Skeletal muscle satellite cell (primary cell): ENCODE measurements at regions not wholly inside any gene's neighbourhood (a gene's known extent, or its start where the extent isn't known, plus 50 kb on each side); places are given as distances from the start of the nearest gene placed in this dataset.

Experiments used
- H3K27me3 ChIP-seq: 2 replicates; pipeline ENCODE4 v1.7.0; 2013; ENCODE audit warnings: low read length; ENCODE audit not compliant: control insufficient read depth, insufficient read depth
- H3K36me3 ChIP-seq: 2 replicates; pipeline ENCODE4 v1.7.0; 2013; ENCODE audit warnings: mild to moderate bottlenecking, control low read depth, low read length; ENCODE audit not compliant: insufficient read depth
- H3K4me1 ChIP-seq: 2 replicates; pipeline ENCODE4 v1.7.0; 2013; ENCODE audit warnings: low read length; ENCODE audit not compliant: control insufficient read depth, insufficient read depth
- H3K4me2 ChIP-seq: 2 replicates; pipeline ENCODE4 v1.7.0; 2013; ENCODE audit warnings: mild to moderate bottlenecking, low read length
- H3K4me3 ChIP-seq: 2 replicates; pipeline ENCODE4 v1.7.0; 2013; ENCODE audit warnings: low read length
- H3K9ac ChIP-seq: 2 replicates; pipeline ENCODE4 v1.7.0; 2013; ENCODE audit warnings: mild to moderate bottlenecking, low read depth, low read length, moderate library complexity
- H3K9me3 ChIP-seq: replicated peaks from 2 replicates; pipeline ENCODE4 v1.7.0; 2013; ENCODE audit warnings: mild to moderate bottlenecking, control low read depth, low read length

DNA sequence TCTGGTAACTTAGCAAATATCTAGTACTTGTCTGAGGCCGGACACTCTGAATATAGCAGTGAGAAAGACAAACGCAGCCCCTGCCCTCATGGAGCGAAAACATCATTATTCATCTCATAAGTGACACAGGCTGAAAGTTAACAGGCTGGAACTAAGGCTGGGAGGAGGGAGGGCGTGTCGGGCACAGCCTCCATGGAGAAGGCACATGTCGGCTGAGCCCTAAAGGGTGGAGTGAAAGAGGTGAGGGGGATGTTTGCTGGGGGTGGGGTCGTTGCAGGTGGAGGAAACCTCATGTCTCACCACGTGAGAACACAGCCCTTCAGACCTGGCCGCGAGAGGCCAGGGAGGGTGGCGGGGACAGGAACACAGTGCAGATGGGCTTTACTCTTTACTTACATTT is 108.8 kb upstream of the FOXC1 start:
- no peaks in the 10 kb centered on the region for H3K36me3 ChIP-seq
- no peak overlapping the region for H3K4me2 ChIP-seq
- H3K9ac ChIP-seq, result no peak overlapping the region
- peaks cover 6% of the 10 kb centered on the region for H3K9me3 ChIP-seq
- H3K4me3 ChIP-seq, result no peak overlapping the region
- no peaks in the 10 kb centered on the region for H3K4me1 ChIP-seq
- peaks cover 7% of the 10 kb centered on the region for H3K27me3 ChIP-seq

DNA sequence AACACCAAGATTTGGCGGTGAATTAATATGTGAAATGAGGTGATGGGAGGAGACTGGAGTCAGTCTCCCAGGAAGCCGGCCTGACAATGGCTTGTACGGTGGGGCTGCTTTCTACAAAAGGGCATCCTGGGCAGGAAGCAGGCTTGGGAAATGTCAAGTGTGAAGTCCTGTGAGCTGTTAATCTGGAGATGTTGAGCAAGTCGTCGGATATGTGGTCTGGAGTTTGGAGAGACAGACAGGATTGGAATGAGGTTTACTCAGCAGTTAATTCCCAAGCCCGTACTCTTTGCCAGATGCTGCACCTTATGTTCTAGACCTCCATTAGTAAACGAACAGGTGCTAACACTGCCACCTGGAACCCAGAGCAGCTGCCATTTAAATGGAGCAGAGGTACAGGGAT is 107.7 kb upstream of the FOXC1 start:
- Histone ChIP-seq H3K9ac (no peak overlapping the region), H3K4me2 (no peak overlapping the region), H3K4me3 (no peak overlapping the region), H3K27me3 (peaks cover 7% of the 10 kb centered on the region), H3K9me3 (no peaks in the 10 kb centered on the region), H3K36me3 (no peaks in the 10 kb centered on the region), H3K4me1 (no peaks in the 10 kb centered on the region)

DNA sequence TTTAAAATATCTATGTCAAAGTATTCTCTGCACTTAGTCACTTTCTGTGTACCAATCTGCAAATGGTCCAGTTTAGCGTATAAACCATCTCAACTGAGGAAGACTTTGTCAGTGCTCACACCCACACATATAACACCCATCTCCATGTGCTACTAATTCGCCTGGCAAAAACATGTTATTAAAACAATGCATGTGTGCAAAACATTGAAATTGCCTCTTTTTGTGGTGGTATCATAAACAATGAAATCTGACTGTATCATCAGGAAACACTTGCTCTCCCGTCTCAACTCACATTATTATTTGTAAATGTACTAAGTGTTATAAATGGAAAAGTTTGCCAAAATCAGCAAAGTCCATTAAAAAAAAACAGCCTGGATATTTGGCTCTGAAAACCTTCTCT is 105.9 kb upstream of the FOXC1 start:
- Histone ChIP-seq H3K4me2 (no peak overlapping the region), H3K4me3 (no peak overlapping the region), H3K9me3 (no peaks in the 10 kb centered on the region), H3K36me3 (no peaks in the 10 kb centered on the region), H3K27me3 (peaks cover 7% of the 10 kb centered on the region), H3K9ac (no peak overlapping the region), H3K4me1 (no peaks in the 10 kb centered on the region)

DNA sequence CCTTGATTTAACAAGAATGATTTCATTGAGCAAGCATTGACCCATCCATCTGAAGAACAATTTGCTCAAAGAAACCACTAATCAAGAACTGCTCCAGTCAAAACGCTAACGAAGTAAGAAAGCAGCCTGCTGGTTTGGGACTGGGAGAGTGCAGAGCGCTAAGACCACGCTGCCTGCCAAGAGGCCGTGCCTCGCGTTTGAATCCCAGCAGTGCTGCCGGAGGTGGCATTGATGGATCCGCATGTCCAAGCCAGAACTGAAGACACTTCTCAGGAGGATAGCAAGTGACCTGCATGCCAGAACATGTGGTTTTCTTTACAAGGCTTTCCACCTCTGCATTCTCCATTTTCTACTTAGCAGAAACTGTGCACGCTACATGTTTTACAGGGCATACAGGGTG is 105.2 kb upstream of the FOXC1 start:
- H3K4me1 ChIP-seq, result no peaks in the 10 kb centered on the region
- H3K9me3 ChIP-seq, result no peaks in the 10 kb centered on the region
- H3K36me3 ChIP-seq, result no peaks in the 10 kb centered on the region
- H3K4me3 ChIP-seq, result no peak overlapping the region
- H3K27me3 ChIP-seq, result peaks cover 7% of the 10 kb centered on the region
- no peak overlapping the region for H3K4me2 ChIP-seq
- H3K9ac ChIP-seq, result no peak overlapping the region

DNA sequence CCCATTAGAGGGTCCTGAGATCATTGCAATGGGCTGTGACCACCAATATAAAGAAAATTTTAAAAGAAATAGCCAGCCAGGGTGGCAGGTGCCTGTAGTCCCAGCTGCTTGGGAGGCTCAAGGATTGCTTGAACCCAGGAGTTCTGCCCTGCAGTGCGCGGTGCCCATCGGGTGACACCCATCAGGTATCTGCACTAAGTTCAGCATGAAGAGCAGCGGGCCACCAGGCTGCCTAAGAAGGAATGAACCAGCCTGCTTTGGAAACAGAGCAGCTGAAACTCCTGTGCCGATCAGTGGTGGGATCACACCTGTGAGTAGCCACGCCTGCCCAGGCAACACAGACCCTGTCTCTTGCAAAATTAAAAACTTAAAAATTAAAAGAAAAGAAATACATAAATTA is 102.5 kb upstream of the FOXC1 start:
- no peaks in the 10 kb centered on the region for H3K36me3 ChIP-seq
- no peak overlapping the region for H3K9ac ChIP-seq
- H3K4me2 ChIP-seq, result no peak overlapping the region
- H3K9me3 ChIP-seq, result no peaks in the 10 kb centered on the region
- H3K4me3 ChIP-seq, result no peak overlapping the region
- no peaks in the 10 kb centered on the region for H3K4me1 ChIP-seq
- peaks cover 16% of the 10 kb centered on the region for H3K27me3 ChIP-seq

DNA sequence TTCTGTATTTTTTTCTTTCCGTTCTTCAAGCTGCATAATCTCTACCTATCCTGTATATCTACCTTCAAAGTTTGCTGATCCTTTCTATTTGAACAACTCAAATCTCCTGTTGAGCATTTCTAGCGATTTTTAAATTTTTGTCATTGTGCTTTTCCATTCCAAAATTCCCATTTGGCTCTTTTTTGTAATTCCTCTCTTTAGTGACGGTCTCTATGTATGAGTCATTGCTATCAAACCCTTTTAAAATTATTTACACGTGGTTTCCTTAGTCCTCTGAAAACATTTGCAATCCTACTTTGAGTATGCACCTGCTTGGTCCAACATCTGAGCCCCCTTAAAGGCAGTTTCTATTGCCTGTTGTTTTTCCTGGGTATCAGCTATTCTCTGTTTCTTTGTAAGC is 100.5 kb upstream of the FOXC1 start:
- Histone ChIP-seq H3K4me2 (no peak overlapping the region), H3K9ac (no peak overlapping the region), H3K27me3 (peaks cover 16% of the 10 kb centered on the region), H3K4me3 (no peak overlapping the region), H3K9me3 (no peaks in the 10 kb centered on the region), H3K4me1 (no peaks in the 10 kb centered on the region), H3K36me3 (no peaks in the 10 kb centered on the region)

DNA sequence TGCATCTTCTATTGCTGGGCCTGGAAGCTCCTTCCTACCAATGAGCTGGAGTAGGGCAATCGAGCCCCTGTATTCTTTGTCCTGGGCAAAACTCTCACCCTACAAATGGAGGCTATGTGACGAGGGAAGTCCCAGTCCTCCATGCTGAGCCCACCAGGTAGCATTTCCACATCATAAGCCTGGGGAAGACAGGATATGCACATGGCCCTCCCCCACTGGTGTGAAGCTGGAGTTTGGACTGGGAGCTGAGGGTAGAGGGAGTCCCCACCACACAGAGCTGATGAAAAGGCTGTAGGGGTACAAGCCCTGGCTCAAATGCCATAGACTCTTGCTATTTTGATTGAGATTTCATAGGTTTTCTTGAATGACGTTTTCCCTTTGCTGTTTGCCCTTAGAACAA is 99.5 kb upstream of the FOXC1 start:
- H3K36me3 ChIP-seq, result no peaks in the 10 kb centered on the region
- no peaks in the 10 kb centered on the region for H3K4me1 ChIP-seq
- no peak overlapping the region for H3K4me2 ChIP-seq
- no peak overlapping the region for H3K4me3 ChIP-seq
- peaks cover 13% of the 10 kb centered on the region for H3K27me3 ChIP-seq
- no peaks in the 10 kb centered on the region for H3K9me3 ChIP-seq
- no peak overlapping the region for H3K9ac ChIP-seq

DNA sequence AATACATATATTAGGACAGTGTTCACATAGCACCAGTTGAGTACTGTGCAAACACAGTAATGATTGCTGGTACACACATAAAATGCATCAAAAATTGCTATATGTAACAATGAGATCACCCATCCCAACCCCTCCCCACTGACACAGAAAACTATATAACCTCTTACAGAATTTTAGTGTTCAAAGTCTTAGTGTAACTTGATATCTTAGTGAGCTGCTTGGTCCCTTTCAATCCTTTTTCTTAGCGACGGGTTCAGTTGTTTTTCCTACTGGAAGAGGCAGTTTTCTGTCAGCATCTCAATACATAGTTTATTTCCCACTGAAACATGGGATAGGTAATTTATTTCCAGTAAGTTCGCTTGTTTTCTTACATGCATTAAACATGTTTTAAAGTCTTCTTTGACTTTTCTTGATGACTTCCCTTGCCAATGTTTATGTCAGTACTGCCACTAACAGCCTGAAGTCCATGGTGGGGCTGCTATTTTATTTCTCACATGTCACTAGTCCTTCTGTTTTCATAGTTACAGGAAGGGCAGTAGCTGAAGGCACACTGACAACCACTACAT is 96.4 kb upstream of the FOXC1 start:
- peaks cover 17% of the 10 kb centered on the region for H3K27me3 ChIP-seq
- H3K36me3 ChIP-seq, result no peaks in the 10 kb centered on the region

DNA sequence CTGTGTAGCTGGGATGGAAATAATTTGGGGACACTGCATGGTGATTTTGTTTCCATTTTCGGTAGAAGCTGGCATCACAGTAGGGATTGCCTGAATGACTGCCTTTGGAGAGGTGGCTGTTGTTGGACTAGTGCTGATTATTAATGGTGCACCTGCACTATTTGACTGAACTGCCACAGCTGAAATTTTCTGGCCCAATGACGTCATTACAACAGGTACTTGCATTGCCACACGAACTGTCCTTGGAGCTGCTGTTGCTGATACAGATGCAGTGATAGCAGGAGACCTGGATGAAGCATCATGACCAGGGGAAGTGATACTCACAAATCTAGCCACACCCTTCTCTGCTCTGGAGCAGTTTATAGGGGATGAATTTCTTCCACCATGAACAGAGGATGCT is 95.6 kb upstream of the FOXC1 start:
- H3K4me2 ChIP-seq, result no peak overlapping the region
- no peaks in the 10 kb centered on the region for H3K36me3 ChIP-seq
- no peak overlapping the region for H3K4me3 ChIP-seq
- H3K9ac ChIP-seq, result no peak overlapping the region
- no peaks in the 10 kb centered on the region for H3K4me1 ChIP-seq
- no peaks in the 10 kb centered on the region for H3K9me3 ChIP-seq
- H3K27me3 ChIP-seq, result peaks cover 22% of the 10 kb centered on the region

More for the DNA sequence above, 96.4 kb upstream of the FOXC1 start:
- H3K4me2 ChIP-seq, result no peak overlapping the region
- no peaks in the 10 kb centered on the region for H3K4me1 ChIP-seq
- no peak overlapping the region for H3K4me3 ChIP-seq
- H3K9ac ChIP-seq, result no peak overlapping the region
- no peaks in the 10 kb centered on the region for H3K9me3 ChIP-seq

DNA sequence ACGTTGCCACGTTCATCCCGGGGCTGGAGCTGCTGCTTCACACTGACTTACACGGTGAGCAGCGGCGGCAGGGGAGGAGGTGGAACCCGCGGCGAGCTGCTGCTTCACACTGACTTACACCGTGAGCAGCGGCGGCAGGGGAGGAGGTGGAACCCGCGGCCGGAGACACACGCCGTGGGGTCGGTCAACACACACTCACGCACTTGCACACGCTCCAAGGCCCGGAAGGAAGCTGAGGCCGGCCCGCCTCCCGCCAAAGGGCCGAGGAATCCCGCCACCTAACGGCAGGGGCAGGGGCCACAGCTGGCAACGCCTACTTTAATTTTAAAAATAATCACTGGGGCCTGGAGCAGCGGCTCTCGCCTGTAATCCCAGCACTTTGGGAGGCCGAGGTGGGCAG is 94.4 kb upstream of the FOXC1 start:
- Histone ChIP-seq H3K27me3 (peaks cover 23% of the 10 kb centered on the region), H3K36me3 (no peaks in the 10 kb centered on the region), H3K4me1 (no peaks in the 10 kb centered on the region), H3K4me2 (no peak overlapping the region), H3K9me3 (no peaks in the 10 kb centered on the region), H3K4me3 (no peak overlapping the region), H3K9ac (no peak overlapping the region)

DNA sequence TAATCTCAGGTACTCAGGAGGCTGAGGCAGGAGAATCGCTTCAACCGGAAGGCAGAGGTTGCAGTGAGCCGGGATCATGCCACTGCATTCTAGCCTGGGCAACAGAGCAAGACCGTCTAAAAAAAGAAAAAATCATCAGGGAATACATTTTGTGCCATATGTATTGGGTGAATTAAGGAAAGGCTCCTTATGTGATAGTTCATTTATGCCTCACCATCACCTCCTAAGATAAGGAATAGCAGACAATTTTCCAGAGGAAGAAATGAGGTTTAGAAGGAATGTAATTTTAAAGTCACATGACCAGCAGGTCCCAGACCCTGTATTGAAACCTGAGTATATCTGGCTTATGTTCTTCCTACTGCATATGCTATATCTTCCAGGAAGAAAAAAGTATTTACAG is 93.9 kb upstream of the FOXC1 start:
- H3K36me3 ChIP-seq, result no peaks in the 10 kb centered on the region
- H3K9ac ChIP-seq, result no peak overlapping the region
- H3K4me3 ChIP-seq, result no peak overlapping the region
- no peaks in the 10 kb centered on the region for H3K4me1 ChIP-seq
- peaks cover 26% of the 10 kb centered on the region for H3K27me3 ChIP-seq
- H3K4me2 ChIP-seq, result no peak overlapping the region
- H3K9me3 ChIP-seq, result no peaks in the 10 kb centered on the region

DNA sequence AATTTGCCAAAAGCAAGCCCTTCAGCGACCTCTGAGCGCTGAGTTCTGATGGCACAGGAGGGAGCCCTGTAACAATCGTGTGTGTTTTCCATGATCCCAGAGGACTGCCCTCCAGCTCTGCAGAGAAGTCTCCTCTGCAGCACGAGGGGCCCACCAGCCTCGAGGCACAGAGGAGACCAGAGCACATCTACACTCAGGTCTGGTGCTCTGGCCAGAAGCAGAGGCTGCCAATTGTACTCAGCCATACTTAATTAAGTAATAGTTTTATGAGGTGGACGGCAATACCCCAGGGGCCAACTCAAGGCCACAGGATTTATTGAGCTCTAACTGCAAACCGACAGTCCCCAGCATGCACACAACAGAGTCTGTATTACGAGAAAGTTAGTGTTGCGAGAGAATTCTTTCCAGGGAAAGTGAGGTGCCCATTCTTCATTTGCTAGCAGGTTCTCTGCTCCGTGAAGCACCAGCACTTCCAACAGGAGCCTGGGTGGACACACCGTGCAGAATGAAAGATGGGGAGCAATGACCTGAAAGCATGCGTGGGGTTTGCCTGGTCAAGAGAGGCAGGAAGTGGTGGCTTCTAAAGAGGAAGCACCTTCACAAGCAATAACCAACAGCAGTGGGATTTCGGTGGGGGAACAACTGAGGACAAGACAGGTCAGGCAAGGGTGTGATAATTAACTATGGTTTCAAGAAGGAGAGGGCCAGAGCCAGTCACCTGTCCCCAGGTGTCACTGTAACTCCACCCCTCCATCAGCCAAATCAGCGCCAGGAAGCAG is 92.8 kb upstream of the FOXC1 start:
- H3K36me3 ChIP-seq, result no peaks in the 10 kb centered on the region

More for the DNA sequence above, 92.8 kb upstream of the FOXC1 start:
- no peak overlapping the region for H3K4me2 ChIP-seq
- H3K27me3 ChIP-seq, result peaks cover 27% of the 10 kb centered on the region
- H3K9ac ChIP-seq, result no peak overlapping the region
- no peak overlapping the region for H3K4me3 ChIP-seq
- H3K4me1 ChIP-seq, result no peaks in the 10 kb centered on the region
- no peaks in the 10 kb centered on the region for H3K9me3 ChIP-seq
